Pancreas (tissue), 10 donors: ENCODE measurements at regions not wholly inside any gene's neighbourhood (a gene's known extent, or its start where the extent isn't known, plus 50 kb on each side); places are given as distances from the start of the nearest gene placed in this dataset.
A peak's percentile ranks its signal among the peaks of the same experiment; 100 is the strongest.

ENCODE experiments used
- ATAC-seq, 4 donors: fragments of 200-7000 bp; cut with Tn5 transposase; one replicate each; pipeline versions ENCODE4 v1.8.0 to v1.9.1; 2020; ENCODE audit warnings: mild to moderate bottlenecking in 4 of 4, moderate library complexity in 4 of 4
- DNase-seq, 6 donors: peaks; one replicate each; pipeline ENCODE4 v3.0.0-alpha.2; 2020
- FAIRE-seq: peaks from 2 replicates; lab custom pipeline; 2012; peaks lifted over from hg19 to GRCh38; lab: Jason Lieb, UNC
- H3K27ac ChIP-seq, 4 donors: fragments of 200-600 bp; sonication (generic); 1 replicate in 3 of 4; 2 replicates in 1 of 4; pipeline versions ENCODE4 v1.5.0 to v1.8.0; 2020
- H3K27me3 ChIP-seq, 4 donors: fragments of 200-600 bp; one replicate each; pipeline ENCODE4 v1.8.0; 2021
- H3K36me3 ChIP-seq, 3 donors: fragments of 200-600 bp; sonication (generic) in 1 of 3; one replicate each; pipeline versions ENCODE4 v1.5.0 to v1.8.0; 2020 to 2021
- H3K4me1 ChIP-seq, 3 donors: fragments of 200-600 bp; one replicate each; pipeline ENCODE4 v1.8.0; 2021
- H3K4me3 ChIP-seq, 4 donors: fragments of 200-600 bp; sonication (generic) in 2 of 4; one replicate each; pipeline versions ENCODE4 v1.5.0 to v1.8.0; 2020 to 2021
- H3K9me3 ChIP-seq, 4 donors: fragments of 200-600 bp; one replicate each; pipeline ENCODE4 v1.8.0; 2021
- CTCF ChIP-seq, 4 donors: fragments of 200-600 bp; sonication (generic) in 3 of 4; IDR thresholded peaks; one replicate each; pipeline versions ENCODE4 v1.5.0 to v1.8.0; 2021; ENCODE audit warnings: antibody characterized with exemption in 4 of 4
- WGBS, 2 donors: extraction: QIAGEN DNeasy Blood & Tissue Kit; methylation state at CpG; one replicate each; pipeline ENCODE4 v1.1.7; 2013; 5-methylcytosine and 5-hydroxymethylcytosine counted together
- intact Hi-C, 3 donors: fragments of 100-400 bp; cut with DNase I; formaldehyde crosslinking; loops; one replicate each; pipeline versions ENCODE4 v1.11.1 to v1.14.2; 2022
- donor health status: healthy with polysubstance abuse.
- donor health status: DM: no; HTN: no; CAD: no; lungs with moderate emphysema.
- donor health status: DM: no; HTN: no; CAD: no.
- donor health status: control.
- donor health status: control.
- donor health status: Bipolar disorder and iron deficiency.
- donor health status: DM: yes; HTN: yes; CAD: no.
- donor health status: DM: no; HTN: no; CAD: no.
- donor health status: DM: no; HTN: no; CAD: no.
- donor health status: DM: yes; HTN: yes; CAD: no.

GRCh38 chr11:70541176-70541575, 142.8 kb downstream of the CTTN start:
- Histone ChIP-seq H3K9me3 (no peaks in the 10 kb centered on the region), H3K27me3 (no peaks in the 10 kb centered on the region), H3K4me3 (no peak overlapping the region), H3K27ac (no peak overlapping the region), H3K36me3 (no peaks in the 10 kb centered on the region), H3K4me1 (no peaks in the 10 kb centered on the region)
- 91 to 96% methylated on average over 9 of the region's 9 CpGs for WGBS, 2 donors
- TF ChIP-seq CTCF (IDR thresholded peaks at IDR 0.05): no peak
- DNase-seq: peak in 1 of 6 donors; percentile 29
- no peak for FAIRE-seq
- ATAC-seq: no peak
- intact Hi-C loops: no loop called here

GRCh38 chr11:70541699-70542098, 143.4 kb downstream of the CTTN start:
- WGBS, 2 donors: 97% methylated on average over 5 of the region's 5 CpGs
- intact Hi-C loops: no loop called here
- no peak for FAIRE-seq
- no peaks in the 10 kb centered on the region for H3K27me3 ChIP-seq
- no peaks in the 10 kb centered on the region for H3K9me3 ChIP-seq
- no peak for TF ChIP-seq CTCF (IDR thresholded peaks at IDR 0.05)
- no peak overlapping the region for H3K4me3 ChIP-seq
- ATAC-seq: no peak
- H3K36me3 ChIP-seq: no peaks in the 10 kb centered on the region
- no peaks in the 10 kb centered on the region for H3K4me1 ChIP-seq
- peak in 1 of 6 donors; percentile 5 for DNase-seq
- no peak overlapping the region for H3K27ac ChIP-seq

GRCh38 chr11:70542406-70542805, 144.1 kb downstream of the CTTN start:
- H3K27me3 ChIP-seq: no peaks in the 10 kb centered on the region
- WGBS, 2 donors: 92 to 94% methylated on average over 6 of the region's 6 CpGs
- H3K9me3 ChIP-seq: no peaks in the 10 kb centered on the region
- H3K36me3 ChIP-seq: no peaks in the 10 kb centered on the region
- no peaks in the 10 kb centered on the region for H3K4me1 ChIP-seq
- no peak overlapping the region for H3K4me3 ChIP-seq
- H3K27ac ChIP-seq: no peak overlapping the region
- ATAC-seq (no peak), FAIRE-seq (no peak), DNase-seq (no peak)
- TF ChIP-seq CTCF (IDR thresholded peaks at IDR 0.05): no peak
- intact Hi-C loops: no loop called here

- no peaks in the 10 kb centered on the region for H3K36me3 ChIP-seq
- no peak overlapping the region for H3K4me3 ChIP-seq
- no peaks in the 10 kb centered on the region for H3K9me3 ChIP-seq
- H3K27ac ChIP-seq: no peak overlapping the region
- no peak for FAIRE-seq
- intact Hi-C loops: no loop called here
- WGBS, 2 donors: 95 to 96% methylated on average over 12 of the region's 12 CpGs
- no peaks in the 10 kb centered on the region for H3K27me3 ChIP-seq
- DNase-seq: no peak
- H3K4me1 ChIP-seq: no peaks in the 10 kb centered on the region
- no peak for TF ChIP-seq CTCF (IDR thresholded peaks at IDR 0.05)
- no peak for ATAC-seq
Observed at GRCh38 chr11:70542811-70543210, 144.5 kb downstream of the CTTN start.

GRCh38 chr11:70543611-70544010, 145.3 kb downstream of the CTTN start:
- TF ChIP-seq CTCF (IDR thresholded peaks at IDR 0.05): no peak
- intact Hi-C loops: no loop called here
- 84 to 89% methylated on average over 7 of the region's 7 CpGs for WGBS, 2 donors

More at GRCh38 chr11:70543611-70544010, 145.3 kb downstream of the CTTN start:
- Histone ChIP-seq H3K4me1 (no peaks in the 10 kb centered on the region), H3K9me3 (no peaks in the 10 kb centered on the region), H3K36me3 (no peaks in the 10 kb centered on the region), H3K27me3 (no peaks in the 10 kb centered on the region), H3K4me3 (no peak overlapping the region), H3K27ac (no peak overlapping the region)
- DNase-seq: no peak
- FAIRE-seq: no peak
- no peak for ATAC-seq
